Fibroblast of lung (primary cell): ENCODE measurements at regions not wholly inside any gene's neighbourhood (a gene's known extent, or its start where the extent isn't known, plus 50 kb on each side); places are given as distances from the start of the nearest gene placed in this dataset.

Experiments used
- CTCF ChIP-seq, 2 donors: IDR thresholded peaks in 1 of 2; conservative IDR thresholded peaks in 1 of 2; 1 replicate in 1 of 2; 2 replicates in 1 of 2; pipeline ENCODE4 v1.5.1; 2011 to 2012; ENCODE audit warnings: low read length in 2 of 2, control low read depth in 1 of 2, inconsistent platforms in 1 of 2, low read depth in 1 of 2, mild to moderate bottlenecking in 1 of 2
- EZH2 ChIP-seq: IDR thresholded peaks from 2 replicates; pipeline ENCODE4 v1.5.1; 2012; ENCODE audit warnings: low read length, control low read depth, mild to moderate bottlenecking; ENCODE audit errors: missing control alignments

GRCh38 chr17:79661292-79662041 lies 50.6 kb upstream of the RBFOX3 start:
- no peak for TF ChIP-seq EZH2
- no peak for TF ChIP-seq CTCF (conservative IDR thresholded peaks at IDR 0.05 in 1 of 2, IDR thresholded peaks at IDR 0.05 in 1 of 2; ENCODE audit: low read depth in 1 of 2, low read length in 2 of 2)
